ENCODE measurements at regions not wholly inside any gene's neighbourhood (a gene's known extent, or its start where the extent isn't known, plus 50 kb on each side); places are given as distances from the start of the nearest gene placed in this dataset.
"Not testable (repeated sequence)": the region's sequence is repeated elsewhere in the genome, so short reads cannot be mapped to it uniquely, and the experiment has no call there.

DNA sequence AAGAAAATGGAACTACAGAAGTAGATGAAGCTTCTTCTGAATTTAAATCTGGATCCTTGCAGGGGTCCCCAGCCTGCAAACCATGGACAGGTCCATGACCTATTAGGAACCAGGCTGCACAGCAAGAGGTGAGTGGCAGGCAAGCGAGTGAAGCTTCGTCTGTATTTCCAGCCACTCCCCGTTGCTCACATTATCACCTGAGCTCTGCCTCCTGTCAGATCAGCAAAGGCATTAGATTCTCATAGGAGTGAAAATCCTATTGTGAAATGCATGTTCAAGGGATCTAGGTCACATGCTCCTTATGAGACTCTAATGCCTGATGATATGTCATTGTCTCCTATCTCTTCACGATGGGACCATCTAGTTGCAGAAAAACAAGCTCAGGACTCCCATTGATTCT, 79.8 kb upstream of the MLN start:
- not testable (repeated sequence) for TF ChIP-seq POLR2A, POLR2AphosphoS5 (IDR thresholded peaks at IDR 0.05)
- TF ChIP-seq, protein P1, sequence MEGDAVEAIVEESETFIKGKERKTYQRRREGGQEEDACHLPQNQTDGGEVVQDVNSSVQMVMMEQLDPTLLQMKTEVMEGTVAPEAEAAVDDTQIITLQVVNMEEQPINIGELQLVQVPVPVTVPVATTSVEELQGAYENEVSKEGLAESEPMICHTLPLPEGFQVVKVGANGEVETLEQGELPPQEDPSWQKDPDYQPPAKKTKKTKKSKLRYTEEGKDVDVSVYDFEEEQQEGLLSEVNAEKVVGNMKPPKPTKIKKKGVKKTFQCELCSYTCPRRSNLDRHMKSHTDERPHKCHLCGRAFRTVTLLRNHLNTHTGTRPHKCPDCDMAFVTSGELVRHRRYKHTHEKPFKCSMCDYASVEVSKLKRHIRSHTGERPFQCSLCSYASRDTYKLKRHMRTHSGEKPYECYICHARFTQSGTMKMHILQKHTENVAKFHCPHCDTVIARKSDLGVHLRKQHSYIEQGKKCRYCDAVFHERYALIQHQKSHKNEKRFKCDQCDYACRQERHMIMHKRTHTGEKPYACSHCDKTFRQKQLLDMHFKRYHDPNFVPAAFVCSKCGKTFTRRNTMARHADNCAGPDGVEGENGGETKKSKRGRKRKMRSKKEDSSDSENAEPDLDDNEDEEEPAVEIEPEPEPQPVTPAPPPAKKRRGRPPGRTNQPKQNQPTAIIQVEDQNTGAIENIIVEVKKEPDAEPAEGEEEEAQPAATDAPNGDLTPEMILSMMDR (IDR thresholded peaks at IDR 0.05) = not testable (repeated sequence)
